Trophoblast cell (in vitro differentiated cells and primary cell): ENCODE measurements at regions not wholly inside any gene's neighbourhood (a gene's known extent, or its start where the extent isn't known, plus 50 kb on each side); places are given as distances from the start of the nearest gene placed in this dataset.

Experiments used
- DNase-seq, 2 donors: peaks; one replicate each; pipeline ENCODE4 v3.0.0-alpha.2; 2016
- H2AFZ ChIP-seq: 2 replicates; pipeline ENCODE4 v1.6.1; 2013; ENCODE audit warnings: low read length, moderate library complexity, mild to moderate bottlenecking; ENCODE audit not compliant: insufficient read depth, poor library complexity
- H2AK5ac ChIP-seq: 2 replicates; pipeline ENCODE4 v1.6.1; 2013; ENCODE audit warnings: mild to moderate bottlenecking, low read length
- H2BK120ac ChIP-seq: 2 replicates; pipeline ENCODE4 v1.6.1; 2013; ENCODE audit warnings: low read length, mild to moderate bottlenecking, moderate library complexity; ENCODE audit not compliant: insufficient read depth, poor library complexity
- H2BK12ac ChIP-seq: 2 replicates; pipeline ENCODE4 v1.6.1; 2013; ENCODE audit warnings: mild to moderate bottlenecking, low read length, moderate library complexity
- H2BK5ac ChIP-seq: 2 replicates; pipeline ENCODE4 v1.6.1; 2013; ENCODE audit warnings: low read length, low read depth, moderate library complexity, mild to moderate bottlenecking; ENCODE audit not compliant: poor library complexity
- H3K14ac ChIP-seq: 2 replicates; pipeline ENCODE4 v1.6.1; 2013; ENCODE audit warnings: mild to moderate bottlenecking, low read length
- H3K18ac ChIP-seq: 2 replicates; pipeline ENCODE4 v1.6.1; 2013; ENCODE audit warnings: mild to moderate bottlenecking, low read length
- H3K23ac ChIP-seq: 2 replicates; pipeline ENCODE4 v1.6.1; 2013; ENCODE audit warnings: low read length
- H3K27ac ChIP-seq: 2 replicates; pipeline ENCODE4 v1.5.1; 2013; ENCODE audit warnings: low read depth, mild to moderate bottlenecking, inconsistent platforms, low read length, moderate library complexity
- H3K27me3 ChIP-seq: 2 replicates; pipeline ENCODE4 v1.6.1; 2013; ENCODE audit warnings: inconsistent platforms, mild to moderate bottlenecking, low read length, moderate library complexity; ENCODE audit not compliant: insufficient read depth
- H3K36me3 ChIP-seq, 2 experiments: 1 replicate in 1 of 2; 2 replicates in 1 of 2; pipeline ENCODE4 v1.6.1; 2013; ENCODE audit warnings: low read length in 2 of 2, mild to moderate bottlenecking in 2 of 2, moderate library complexity in 1 of 2; ENCODE audit not compliant: insufficient read depth in 2 of 2, control insufficient read depth in 1 of 2
- H3K4ac ChIP-seq: 2 replicates; pipeline ENCODE4 v1.6.1; 2013; ENCODE audit warnings: low read depth, mild to moderate bottlenecking, low read length, moderate library complexity
- H3K4me1 ChIP-seq, 2 experiments: 1 replicate in 1 of 2; 2 replicates in 1 of 2; pipeline ENCODE4 v1.6.1; 2013; ENCODE audit warnings: low read length in 2 of 2, mild to moderate bottlenecking in 2 of 2, moderate library complexity in 1 of 2; ENCODE audit not compliant: insufficient read depth in 2 of 2, control insufficient read depth in 1 of 2
- H3K4me2 ChIP-seq: 2 replicates; pipeline ENCODE4 v1.6.1; 2013; ENCODE audit warnings: inconsistent platforms, mild to moderate bottlenecking, low read length, moderate library complexity
- H3K4me3 ChIP-seq: 2 replicates; pipeline ENCODE4 v1.5.1; 2013; ENCODE audit warnings: mild to moderate bottlenecking, low read depth, low read length, inconsistent platforms
- H3K79me1 ChIP-seq: one replicate; pipeline ENCODE4 v1.6.1; 2013; ENCODE audit warnings: low read length
- H3K79me2 ChIP-seq: 2 replicates; pipeline ENCODE4 v1.6.1; 2013; ENCODE audit warnings: low read length, mild to moderate bottlenecking; ENCODE audit not compliant: control insufficient read depth, insufficient read depth, poor library complexity
- H3K9ac ChIP-seq: 2 replicates; pipeline ENCODE4 v1.6.1; 2013; ENCODE audit warnings: mild to moderate bottlenecking, low read length
- H3K9me3 ChIP-seq: 2 replicates; pipeline ENCODE4 v1.6.1; 2013; ENCODE audit warnings: low read depth, mild to moderate bottlenecking, control low read depth, inconsistent platforms, low read length; ENCODE audit not compliant: insufficient read depth
- H4K12ac ChIP-seq: 2 replicates; pipeline ENCODE4 v1.6.1; 2013; ENCODE audit warnings: low read depth, mild to moderate bottlenecking, low read length, moderate library complexity
- H4K8ac ChIP-seq: 2 replicates; pipeline ENCODE4 v1.6.1; 2013; ENCODE audit warnings: low read depth, mild to moderate bottlenecking, low read length, moderate library complexity
- H4K91ac ChIP-seq: one replicate; pipeline ENCODE4 v1.6.1; 2013; ENCODE audit warnings: low read depth, mild to moderate bottlenecking, low read length, moderate library complexity
- WGBS: extraction: QIAGEN DNeasy Blood & Tissue Kit; methylation state at CpG from one replicate; pipeline ENCODE4 v1.1.7; 2013; ENCODE audit warnings: missing lambda C conversion rate; ENCODE audit not compliant: insufficient read length, insufficient coverage; ENCODE audit errors: extremely low coverage; 5-methylcytosine and 5-hydroxymethylcytosine counted together

DNA sequence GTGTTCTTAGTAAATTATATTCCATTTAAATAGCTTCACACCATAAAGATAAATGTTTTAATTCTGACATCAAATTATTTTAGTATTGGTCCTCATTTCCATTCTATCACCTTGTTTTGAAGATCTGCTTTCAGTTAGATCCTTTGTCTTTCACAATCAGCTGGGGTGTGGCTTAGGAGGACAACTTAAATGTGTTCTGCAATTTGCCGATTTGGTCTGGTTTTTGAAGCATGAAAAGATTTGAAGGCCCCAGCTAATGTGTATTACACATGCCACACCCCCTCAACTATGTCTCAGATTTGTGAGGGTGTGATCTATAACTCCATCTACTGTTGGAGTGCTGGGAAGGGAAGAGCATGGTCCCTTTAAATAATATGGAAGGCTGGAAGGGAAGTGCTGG, 516.1 kb upstream of the GOLIM4 start:
- Histone ChIP-seq H2BK120ac (no peak overlapping the region), H3K23ac (no peak overlapping the region), H3K18ac (no peak overlapping the region), H4K91ac (no peak overlapping the region), H2AK5ac (no peak overlapping the region), H3K4ac (no peak overlapping the region), H3K9me3 (peaks cover 2% of the 10 kb centered on the region), H3K9ac (no peak overlapping the region), H4K12ac (no peak overlapping the region), H2AFZ (no peak overlapping the region), H3K36me3 (no peaks in the 10 kb centered on the region), H3K27me3 (no peaks in the 10 kb centered on the region), H3K4me2 (no peak overlapping the region), H3K27ac (no peak overlapping the region), H3K79me2 (no peaks in the 10 kb centered on the region), H3K4me1 (no peaks in the 10 kb centered on the region), H3K14ac (no peak overlapping the region), H3K79me1 (no peaks in the 10 kb centered on the region), H4K8ac (no peak overlapping the region), H2BK5ac (no peak overlapping the region), H3K4me3 (no peak overlapping the region), H2BK12ac (no peak overlapping the region)
- no peak for DNase-seq
- WGBS, result no CpG with 5 or more reads among the region's 1 CpG

GRCh38 chr3:168608926-168609325, 513.2 kb upstream of the GOLIM4 start:
- Histone ChIP-seq H3K18ac (no peak overlapping the region), H3K9ac (no peak overlapping the region), H3K4me1 (no peaks in the 10 kb centered on the region), H4K8ac (no peak overlapping the region), H3K4ac (no peak overlapping the region), H3K27me3 (no peaks in the 10 kb centered on the region), H3K79me1 (no peaks in the 10 kb centered on the region), H3K4me2 (no peak overlapping the region), H4K12ac (no peak overlapping the region), H3K23ac (no peak overlapping the region), H3K27ac (no peak overlapping the region), H4K91ac (no peak overlapping the region), H2AFZ (no peak overlapping the region), H3K79me2 (no peaks in the 10 kb centered on the region), H3K14ac (no peak overlapping the region), H2BK120ac (no peak overlapping the region), H2AK5ac (no peak overlapping the region), H3K9me3 (peaks cover 2% of the 10 kb centered on the region), H3K4me3 (no peak overlapping the region), H3K36me3 (no peaks in the 10 kb centered on the region), H2BK12ac (no peak overlapping the region), H2BK5ac (no peak overlapping the region)
- no peak for DNase-seq
- whole genome bisulfite sequencing, result no CpG with 5 or more reads among the region's 3 CpGs

DNA sequence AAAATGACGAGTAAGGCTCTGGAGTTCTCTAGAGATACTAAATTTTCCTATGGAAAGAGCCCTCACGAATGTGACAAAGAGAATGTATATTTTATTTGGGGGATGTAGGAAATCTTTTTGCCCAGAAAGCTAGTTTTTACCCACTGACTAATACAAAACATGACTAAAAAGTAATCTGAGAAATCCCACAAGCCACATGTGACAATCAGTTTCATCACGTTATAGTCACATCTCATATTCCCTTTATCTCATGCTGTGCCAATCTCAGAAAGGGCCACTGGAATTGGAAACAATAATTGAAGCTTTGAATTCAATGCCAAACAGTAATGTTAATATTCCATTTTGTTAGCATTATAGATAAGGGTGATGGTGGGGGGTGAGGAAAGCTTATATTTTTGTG, 509.0 kb upstream of the GOLIM4 start:
- Histone ChIP-seq H3K79me1 (no peaks in the 10 kb centered on the region), H3K9me3 (no peaks in the 10 kb centered on the region), H3K36me3 (no peaks in the 10 kb centered on the region), H2BK120ac (no peak overlapping the region), H4K91ac (no peak overlapping the region), H3K79me2 (no peaks in the 10 kb centered on the region), H3K23ac (no peak overlapping the region), H4K8ac (no peak overlapping the region), H2AFZ (no peak overlapping the region), H4K12ac (no peak overlapping the region), H3K18ac (no peak overlapping the region), H3K4me3 (no peak overlapping the region), H3K4me1 (no peaks in the 10 kb centered on the region), H3K4me2 (no peak overlapping the region), H2AK5ac (no peak overlapping the region), H3K27me3 (no peaks in the 10 kb centered on the region), H3K9ac (no peak overlapping the region), H3K14ac (no peak overlapping the region), H3K27ac (no peak overlapping the region), H2BK5ac (no peak overlapping the region), H3K4ac (no peak overlapping the region), H2BK12ac (no peak overlapping the region)
- no peak for DNase-seq
- no CpG with 5 or more reads among the region's 3 CpGs for WGBS

DNA sequence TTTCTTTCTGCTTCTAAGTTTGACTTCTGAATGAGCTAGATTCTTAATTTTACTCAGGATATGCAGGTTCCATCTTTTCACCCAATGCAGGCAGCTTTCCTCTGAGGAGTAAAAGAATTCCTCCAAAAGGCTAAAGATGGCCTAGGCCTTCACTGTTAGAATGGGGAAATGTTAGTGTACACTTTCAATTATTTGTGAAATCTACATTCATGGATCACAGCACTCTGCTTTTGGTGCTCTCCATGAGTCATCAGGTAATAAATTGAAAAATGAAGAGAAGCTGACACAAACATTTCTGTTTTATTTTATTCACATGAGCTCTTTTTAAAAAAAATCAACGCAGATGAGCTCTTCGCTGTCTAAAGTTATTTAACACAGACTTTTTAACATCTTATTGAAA, 502.5 kb upstream of the GOLIM4 start:
- H3K23ac ChIP-seq, result no peak overlapping the region
- H3K27me3 ChIP-seq, result no peaks in the 10 kb centered on the region
- WGBS, result no CpG with 5 or more reads among the region's 2 CpGs
- H2BK12ac ChIP-seq, result no peak overlapping the region
- no peak for DNase-seq
- H3K27ac ChIP-seq, result no peak overlapping the region
- H3K36me3 ChIP-seq, result no peaks in the 10 kb centered on the region
- H3K4me2 ChIP-seq, result no peak overlapping the region
- no peak overlapping the region for H2BK120ac ChIP-seq
- H2AK5ac ChIP-seq, result no peak overlapping the region
- H4K91ac ChIP-seq, result no peak overlapping the region
- no peak overlapping the region for H3K9ac ChIP-seq
- no peak overlapping the region for H2AFZ ChIP-seq
- H4K8ac ChIP-seq, result no peak overlapping the region
- H3K79me2 ChIP-seq, result no peaks in the 10 kb centered on the region
- H2BK5ac ChIP-seq, result no peak overlapping the region
- H4K12ac ChIP-seq, result no peak overlapping the region
- H3K14ac ChIP-seq, result no peak overlapping the region
- no peak overlapping the region for H3K4ac ChIP-seq
- no peak overlapping the region for H3K4me3 ChIP-seq
- H3K79me1 ChIP-seq, result no peaks in the 10 kb centered on the region
- H3K18ac ChIP-seq, result no peak overlapping the region
- no peaks in the 10 kb centered on the region for H3K9me3 ChIP-seq
- H3K4me1 ChIP-seq, result no peaks in the 10 kb centered on the region
